NCI-H1092 (cell line): ENCODE measurements at regions not wholly inside any gene's neighbourhood (a gene's known extent, or its start where the extent isn't known, plus 50 kb on each side); places are given as distances from the start of the nearest gene placed in this dataset.

Source experiments
- DNase-seq: peaks from one replicate; lab custom pipeline; 2025; lab: John Stamatoyannopoulos, UW

- peak; percentile 59 for DNase-seq
Measured at GRCh38 chr11:127066401-127067090, 66.0 kb upstream of the KIRREL3 start.

GRCh38 chr11:127063241-127063640 lies 62.7 kb upstream of the KIRREL3 start:
- no peak for DNase-seq

GRCh38 chr11:127061947-127062346 lies 61.4 kb upstream of the KIRREL3 start:
- DNase-seq: no peak

- no peak for DNase-seq
Measured at GRCh38 chr11:127059750-127060149, 59.2 kb upstream of the KIRREL3 start.

- DNase-seq: no peak
Measured at GRCh38 chr11:127059286-127059685, 58.7 kb upstream of the KIRREL3 start.

- no peak for DNase-seq
Measured at GRCh38 chr11:127058524-127058923, 58.0 kb upstream of the KIRREL3 start.

GRCh38 chr11:127057126-127057525 lies 56.6 kb upstream of the KIRREL3 start:
- DNase-seq: no peak

GRCh38 chr11:127056338-127056971 lies 55.9 kb upstream of the KIRREL3 start:
- no peak for DNase-seq

- DNase-seq: no peak
Measured at GRCh38 chr11:127055236-127055635, 54.7 kb upstream of the KIRREL3 start.

GRCh38 chr11:127054153-127054552 lies 53.6 kb upstream of the KIRREL3 start:
- DNase-seq: no peak

- no peak for DNase-seq
Measured at GRCh38 chr11:127052404-127052803, 51.8 kb upstream of the KIRREL3 start.
